ENCODE measurements at regions not wholly inside any gene's neighbourhood (a gene's known extent, or its start where the extent isn't known, plus 50 kb on each side); places are given as distances from the start of the nearest gene placed in this dataset.
"Not testable (repeated sequence)": the region's sequence is repeated elsewhere in the genome, so short reads cannot be mapped to it uniquely, and the experiment has no call there.

- CTCF ChIA-PET = no interaction called here
Observed at GRCh38 chr6:99668036-99668705, 61.5 kb downstream of the PRDM13 start.

GRCh38 chr6:99689916-99690685 is 83.5 kb downstream of the PRDM13 start:
- POLR2A ChIA-PET = no interaction called here
- CTCF ChIA-PET = no interaction called here

More at GRCh38 chr6:99668036-99668705, 61.5 kb downstream of the PRDM13 start:
- POLR2A ChIA-PET = no interaction called here

- POLR2A ChIA-PET, CTCF ChIA-PET: not testable (repeated sequence)
Observed at GRCh38 chr6:99702287-99702686, 95.7 kb downstream of the PRDM13 start.

- POLR2A ChIA-PET = no interaction called here
- CTCF ChIA-PET = interaction anchor here (1.5 kb wide), 1 partner anchor 37 kb away, joined by 4 read pairs; no protein-coding TSS in a partner anchor
Observed at GRCh38 chr6:99709062-99709461, 102.4 kb downstream of the PRDM13 start.

GRCh38 chr6:99711302-99711701 is 104.7 kb downstream of the PRDM13 start:
- ChIA-PET POLR2A (no interaction called here), CTCF (no interaction called here)

GRCh38 chr6:99711925-99712324 is 105.3 kb downstream of the PRDM13 start:
- ChIA-PET POLR2A (no interaction called here), CTCF (no interaction called here)

- ChIA-PET POLR2A (no interaction called here), CTCF (no interaction called here)
Observed at GRCh38 chr6:99712519-99712918, 105.9 kb downstream of the PRDM13 start.

GRCh38 chr6:99722043-99722442 is 115.4 kb downstream of the PRDM13 start:
- CTCF ChIA-PET, POLR2A ChIA-PET: not testable (repeated sequence)

- POLR2A ChIA-PET, CTCF ChIA-PET: not testable (repeated sequence)
Observed at GRCh38 chr6:99730237-99730636, 123.6 kb downstream of the PRDM13 start.

- CTCF ChIA-PET = interaction anchor here (1.0 kb wide), 1 partner anchor 147 kb away, joined by 3 read pairs; no protein-coding TSS in a partner anchor
- POLR2A ChIA-PET = no interaction called here
Observed at GRCh38 chr6:99736302-99736701, 129.7 kb downstream of the PRDM13 start.

- ChIA-PET POLR2A (no interaction called here), CTCF (no interaction called here)
Observed at GRCh38 chr6:99739526-99739925, 132.9 kb downstream of the PRDM13 start.

GRCh38 chr6:99741092-99741491 is 134.5 kb downstream of the PRDM13 start:
- ChIA-PET POLR2A (no interaction called here), CTCF (no interaction called here)

- ChIA-PET POLR2A (no interaction called here), CTCF (interaction anchor here (3.4 kb wide), 1 partner anchor 155 kb away, joined by 16 read pairs; no protein-coding TSS in a partner anchor)
Observed at GRCh38 chr6:99743647-99744046, 137.0 kb downstream of the PRDM13 start.

GRCh38 chr6:99745651-99746050 is 139.0 kb downstream of the PRDM13 start:
- POLR2A ChIA-PET = no interaction called here
- CTCF ChIA-PET = interaction anchor here (0.7 to 3.4 kb wide), 4 partner anchors 36 to 1548 kb away, joined by 3 to 16 read pairs (median 5); no protein-coding TSS in a partner anchor

GRCh38 chr6:99746261-99746895 is 139.7 kb downstream of the PRDM13 start:
- ChIA-PET POLR2A (no interaction called here), CTCF (interaction anchor here (0.8 to 3.4 kb wide), 4 partner anchors 37 to 279 kb away, joined by 3 to 16 read pairs (median 5); no protein-coding TSS in a partner anchor)

- ChIA-PET CTCF (no interaction called here), POLR2A (no interaction called here)
Observed at GRCh38 chr6:99761711-99762110, 155.1 kb downstream of the PRDM13 start.

GRCh38 chr6:99768166-99768565 is 161.5 kb downstream of the PRDM13 start:
- CTCF ChIA-PET = no interaction called here
- POLR2A ChIA-PET = no interaction called here

- POLR2A ChIA-PET = no interaction called here
- CTCF ChIA-PET = no interaction called here
Observed at GRCh38 chr6:99779631-99780555, 173.3 kb downstream of the PRDM13 start.

- CTCF ChIA-PET = no interaction called here
- POLR2A ChIA-PET = no interaction called here
Observed at GRCh38 chr6:99780556-99780885, 173.9 kb downstream of the PRDM13 start.

GRCh38 chr6:99789767-99790166 is 183.1 kb downstream of the PRDM13 start:
- CTCF ChIA-PET = no interaction called here
- POLR2A ChIA-PET = no interaction called here

Measured in activated CD8-positive, alpha-beta memory T cell treated with anti-CD3 and anti-CD28 coated beads for 36 hours (primary cell).